ENCODE measurements at regions not wholly inside any gene's neighbourhood (a gene's known extent, or its start where the extent isn't known, plus 50 kb on each side); places are given as distances from the start of the nearest gene placed in this dataset.

DNA sequence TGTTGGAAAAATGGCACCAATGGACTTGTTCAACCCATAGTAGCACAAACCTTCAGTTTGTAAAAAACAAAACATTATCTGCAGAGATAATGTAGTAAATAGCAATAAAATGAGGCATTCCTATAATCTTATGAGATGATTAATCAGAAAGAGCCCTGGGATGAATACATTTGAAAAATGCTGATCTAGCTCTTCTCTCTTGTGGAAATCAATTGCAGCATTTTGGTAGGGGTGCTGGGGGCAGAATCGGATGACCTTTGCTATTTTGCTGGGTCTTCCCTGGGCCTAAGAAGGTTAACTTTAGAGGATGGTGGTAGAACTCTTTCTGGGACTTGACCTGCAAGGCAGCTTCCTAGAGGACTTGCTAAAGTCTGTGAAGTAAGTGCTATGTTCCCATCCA lies 163.5 kb downstream of the ADRA2A start:
- H3K9me3 ChIP-seq (replicated peaks in 1 of 3) = no peaks in the 10 kb centered on the region
- no peaks in the 10 kb centered on the region for H3K4me1 ChIP-seq (replicated peaks in 1 of 2)
- H3K4me3 ChIP-seq = no peak overlapping the region
- TF ChIP-seq, protein P1, sequence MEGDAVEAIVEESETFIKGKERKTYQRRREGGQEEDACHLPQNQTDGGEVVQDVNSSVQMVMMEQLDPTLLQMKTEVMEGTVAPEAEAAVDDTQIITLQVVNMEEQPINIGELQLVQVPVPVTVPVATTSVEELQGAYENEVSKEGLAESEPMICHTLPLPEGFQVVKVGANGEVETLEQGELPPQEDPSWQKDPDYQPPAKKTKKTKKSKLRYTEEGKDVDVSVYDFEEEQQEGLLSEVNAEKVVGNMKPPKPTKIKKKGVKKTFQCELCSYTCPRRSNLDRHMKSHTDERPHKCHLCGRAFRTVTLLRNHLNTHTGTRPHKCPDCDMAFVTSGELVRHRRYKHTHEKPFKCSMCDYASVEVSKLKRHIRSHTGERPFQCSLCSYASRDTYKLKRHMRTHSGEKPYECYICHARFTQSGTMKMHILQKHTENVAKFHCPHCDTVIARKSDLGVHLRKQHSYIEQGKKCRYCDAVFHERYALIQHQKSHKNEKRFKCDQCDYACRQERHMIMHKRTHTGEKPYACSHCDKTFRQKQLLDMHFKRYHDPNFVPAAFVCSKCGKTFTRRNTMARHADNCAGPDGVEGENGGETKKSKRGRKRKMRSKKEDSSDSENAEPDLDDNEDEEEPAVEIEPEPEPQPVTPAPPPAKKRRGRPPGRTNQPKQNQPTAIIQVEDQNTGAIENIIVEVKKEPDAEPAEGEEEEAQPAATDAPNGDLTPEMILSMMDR (IDR thresholded peaks at IDR 0.05) = no peak
- no peak for TF ChIP-seq POLR2A (IDR thresholded peaks at IDR 0.05)
- H3K27me3 ChIP-seq = no peaks in the 10 kb centered on the region
- no peak for DNase-seq
- intact Hi-C loops (cut with DNase I) = no loop called here
- 79 to 96% (median 93%) methylated on average over 1 of the region's 1 CpG for WGBS, 4 donors
- H3K36me3 ChIP-seq (replicated peaks in 1 of 2) = no peaks in the 10 kb centered on the region
- no peak overlapping the region for H3K27ac ChIP-seq

DNA sequence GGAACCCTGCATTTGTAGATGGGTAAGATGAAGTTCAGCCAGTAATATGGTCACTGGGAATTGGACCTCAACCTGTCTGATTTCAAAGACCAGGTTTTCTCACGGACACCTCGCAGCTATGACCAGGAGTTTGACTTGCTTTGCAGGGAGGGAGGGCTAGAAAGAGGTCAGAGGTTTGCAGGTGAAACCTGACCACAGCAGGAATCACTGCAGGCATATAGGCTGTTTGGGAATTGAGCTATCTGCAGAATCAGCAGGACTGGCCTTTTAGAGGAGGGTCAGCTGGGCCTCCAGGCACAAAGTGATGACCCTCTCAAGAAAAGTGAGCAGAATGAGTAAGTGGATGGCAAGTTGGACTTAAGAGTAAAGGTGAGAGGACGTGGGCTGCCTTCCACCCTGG lies 166.3 kb downstream of the ADRA2A start:
- no peak overlapping the region for H3K4me3 ChIP-seq
- DNase-seq = peak in 1 of 7 donors; percentile 52
- 67 to 93% (median 76%) methylated on average over 3 of the region's 3 CpGs for WGBS, 4 donors
- no peak overlapping the region for H3K27ac ChIP-seq
- no peaks in the 10 kb centered on the region for H3K9me3 ChIP-seq (replicated peaks in 1 of 3)
- H3K4me1 ChIP-seq (replicated peaks in 1 of 2) = no peaks in the 10 kb centered on the region
- H3K27me3 ChIP-seq = no peaks in the 10 kb centered on the region
- intact Hi-C loops (cut with DNase I) = no loop called here
- TF ChIP-seq, protein P1 (IDR thresholded peaks at IDR 0.05) = no peak
- TF ChIP-seq POLR2A (IDR thresholded peaks at IDR 0.05) = no peak
- H3K36me3 ChIP-seq (replicated peaks in 1 of 2) = no peaks in the 10 kb centered on the region

DNA sequence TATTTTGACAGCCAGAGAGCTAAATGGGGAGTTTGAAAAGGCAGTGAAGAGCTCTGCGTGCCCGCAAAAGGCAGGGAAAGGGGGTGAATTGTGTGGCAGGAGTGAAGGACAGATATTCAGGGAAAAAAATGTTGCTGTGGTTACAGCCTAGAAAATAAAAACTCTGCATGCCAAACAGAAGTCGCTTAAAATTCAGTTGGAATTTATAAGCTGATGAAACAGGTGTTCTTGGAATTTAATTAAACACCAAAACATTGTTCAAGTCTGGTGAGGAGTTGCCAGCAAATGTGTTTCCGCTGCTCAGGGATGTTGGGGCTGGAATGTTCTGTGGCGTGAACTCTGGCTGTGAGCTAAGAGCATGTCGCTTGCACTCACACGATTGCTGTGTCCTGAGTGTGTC lies 169.3 kb downstream of the ADRA2A start:
- no peak overlapping the region for H3K4me3 ChIP-seq
- H3K4me1 ChIP-seq (replicated peaks in 1 of 2) = no peaks in the 10 kb centered on the region
- TF ChIP-seq POLR2A (IDR thresholded peaks at IDR 0.05) = no peak
- TF ChIP-seq, protein P1 (IDR thresholded peaks at IDR 0.05) = no peak
- H3K27ac ChIP-seq = no peak overlapping the region
- H3K9me3 ChIP-seq (replicated peaks in 1 of 3) = no peaks in the 10 kb centered on the region
- 62 to 76% (median 68%) methylated on average over 7 of the region's 7 CpGs for WGBS, 4 donors
- intact Hi-C loops (cut with DNase I) = no loop called here
- H3K27me3 ChIP-seq = no peaks in the 10 kb centered on the region
- H3K36me3 ChIP-seq (replicated peaks in 1 of 2) = no peaks in the 10 kb centered on the region
- no peak for DNase-seq

DNA sequence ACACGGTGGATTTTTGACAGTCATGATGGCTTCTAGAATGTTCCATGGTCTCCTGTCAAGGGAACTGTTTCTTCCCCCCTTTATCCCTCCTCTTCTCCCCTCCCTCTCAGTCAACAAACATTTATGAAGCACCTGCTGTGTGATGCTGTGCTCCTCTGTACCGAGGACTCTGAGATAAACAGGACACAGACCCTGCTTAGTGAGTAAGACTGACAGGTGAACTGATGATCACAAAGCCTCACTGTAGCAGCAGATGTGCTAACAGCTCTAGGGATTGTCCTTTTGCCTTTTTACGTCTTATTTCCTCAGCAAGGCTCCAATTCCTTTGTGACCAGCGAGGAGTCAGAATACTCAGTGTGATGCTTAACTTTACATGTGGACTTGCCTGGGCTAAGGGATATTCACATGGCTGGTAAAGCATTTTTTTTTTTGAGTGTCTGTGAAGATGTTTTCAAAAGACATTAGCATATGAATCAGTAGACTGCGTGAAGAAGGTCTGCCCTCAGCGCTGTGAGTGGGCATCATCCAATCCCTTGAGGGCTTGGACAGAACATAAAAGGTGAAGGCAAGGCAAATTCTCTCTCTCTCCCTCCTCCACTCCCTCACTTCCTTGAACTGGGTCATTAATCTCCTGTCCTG lies 170.1 kb downstream of the ADRA2A start:
- 55 to 67% (median 63%) methylated on average over 6 of the region's 6 CpGs for WGBS, 4 donors
- Histone ChIP-seq H3K36me3 (replicated peaks in 1 of 2) (no peaks in the 10 kb centered on the region), H3K4me1 (replicated peaks in 1 of 2) (no peaks in the 10 kb centered on the region), H3K27me3 (no peaks in the 10 kb centered on the region), H3K9me3 (replicated peaks in 1 of 3) (no peaks in the 10 kb centered on the region), H3K4me3 (no peak overlapping the region), H3K27ac (no peak overlapping the region)
- TF ChIP-seq POLR2A (IDR thresholded peaks at IDR 0.05) = no peak
- TF ChIP-seq, protein P1 (IDR thresholded peaks at IDR 0.05) = no peak
- intact Hi-C loops (cut with DNase I) = no loop called here
- no peak for DNase-seq
